ENCODE measurements at regions not wholly inside any gene's neighbourhood (a gene's known extent, or its start where the extent isn't known, plus 50 kb on each side); places are given as distances from the start of the nearest gene placed in this dataset.

GRCh38 chr17:31789707-31790505 is 69.1 kb downstream of the COPRS start:
- Histone ChIP-seq H3K4me3 (no peak overlapping the region), H3K9me3 (no peaks in the 10 kb centered on the region), H3K36me3 (replicated peaks in 1 of 2; ENCODE audit: insufficient read depth in 1 of 2, low read depth in 2 of 2) (no peaks in the 10 kb centered on the region), H3K27ac (no peak overlapping the region), H3K4me1 (no peaks in the 10 kb centered on the region), H3K27me3 (no peaks in the 10 kb centered on the region)
- TF ChIP-seq CTCF (IDR thresholded peaks at IDR 0.05): no peak
- TF ChIP-seq POLR2A (IDR thresholded peaks at IDR 0.05): no peak
- 82% methylated on average over 10 to 12 of the region's 12 CpGs for WGBS, 2 donors
- DNase-seq: no peak
- ATAC-seq: no peak
- intact Hi-C loops (cut with DNase I): no loop called here

GRCh38 chr17:31788956-31789355 is 70.1 kb downstream of the COPRS start:
- no peak for TF ChIP-seq CTCF (IDR thresholded peaks at IDR 0.05)
- Histone ChIP-seq H3K36me3 (replicated peaks in 1 of 2; ENCODE audit: insufficient read depth in 1 of 2, low read depth in 2 of 2) (no peaks in the 10 kb centered on the region), H3K4me1 (no peaks in the 10 kb centered on the region), H3K27ac (no peak overlapping the region), H3K9me3 (no peaks in the 10 kb centered on the region), H3K4me3 (no peak overlapping the region), H3K27me3 (no peaks in the 10 kb centered on the region)
- DNase-seq (no peak), ATAC-seq (no peak)
- WGBS, 2 donors: 73 to 83% methylated on average over 4 of the region's 4 CpGs
- intact Hi-C loops (cut with DNase I): no loop called here

GRCh38 chr17:31788571-31788946 is 70.5 kb downstream of the COPRS start:
- Histone ChIP-seq H3K9me3 (no peaks in the 10 kb centered on the region), H3K36me3 (replicated peaks in 1 of 2; ENCODE audit: insufficient read depth in 1 of 2, low read depth in 2 of 2) (no peaks in the 10 kb centered on the region), H3K27ac (no peak overlapping the region), H3K4me3 (no peak overlapping the region), H3K4me1 (no peaks in the 10 kb centered on the region), H3K27me3 (no peaks in the 10 kb centered on the region)
- WGBS, 2 donors: 62 to 76% methylated on average over 3 of the region's 3 CpGs
- intact Hi-C loops (cut with DNase I): no loop called here
- TF ChIP-seq POLR2A (IDR thresholded peaks at IDR 0.05): no peak
- TF ChIP-seq CTCF (IDR thresholded peaks at IDR 0.05): no peak
- DNase-seq: no peak
- no peak for ATAC-seq

- intact Hi-C loops (cut with DNase I): no loop called here
- WGBS, 2 donors: 59 to 64% methylated on average over 7 of the region's 7 CpGs
- Histone ChIP-seq H3K27me3 (no peaks in the 10 kb centered on the region), H3K4me3 (no peak overlapping the region), H3K36me3 (replicated peaks in 1 of 2; ENCODE audit: insufficient read depth in 1 of 2, low read depth in 2 of 2) (no peaks in the 10 kb centered on the region), H3K4me1 (no peaks in the 10 kb centered on the region), H3K9me3 (no peaks in the 10 kb centered on the region), H3K27ac (no peak overlapping the region)
- no peak for DNase-seq
- TF ChIP-seq CTCF (IDR thresholded peaks at IDR 0.05) (no peak), POLR2A (IDR thresholded peaks at IDR 0.05) (no peak)
- no peak for ATAC-seq
Observed at GRCh38 chr17:31787857-31788570, 71.0 kb downstream of the COPRS start.
